ENCODE measurements at regions not wholly inside any gene's neighbourhood (a gene's known extent, or its start where the extent isn't known, plus 50 kb on each side); places are given as distances from the start of the nearest gene placed in this dataset.

GRCh38 chr12:60935981-60936761, 1324.0 kb upstream of the USP15 start:
- DNase-seq, result no peak

- DNase-seq, result no peak
Measured at GRCh38 chr12:60947533-60947932, 1312.7 kb upstream of the USP15 start.

- no peak for DNase-seq
Measured at GRCh38 chr12:60967128-60967527, 1293.1 kb upstream of the USP15 start.

- no peak for DNase-seq
Measured at GRCh38 chr12:60977966-60978365, 1282.2 kb upstream of the USP15 start.

- no peak for DNase-seq
Measured at GRCh38 chr12:60980558-60980957, 1279.6 kb upstream of the USP15 start.

GRCh38 chr12:60981473-60981872, 1278.7 kb upstream of the USP15 start:
- no peak for DNase-seq

GRCh38 chr12:60992087-60992486, 1268.1 kb upstream of the USP15 start:
- DNase-seq, result no peak

GRCh38 chr12:60995256-60995825, 1264.9 kb upstream of the USP15 start:
- DNase-seq, result no peak

GRCh38 chr12:60997869-60998378, 1262.3 kb upstream of the USP15 start:
- DNase-seq, result no peak

- no peak for DNase-seq
Measured at GRCh38 chr12:61009192-61009591, 1251.0 kb upstream of the USP15 start.

GRCh38 chr12:61011767-61012423, 1248.3 kb upstream of the USP15 start:
- no peak for DNase-seq

GRCh38 chr12:61018571-61018970, 1241.6 kb upstream of the USP15 start:
- DNase-seq, result no peak

- no peak for DNase-seq
Measured at GRCh38 chr12:61023231-61023630, 1237.0 kb upstream of the USP15 start.

- no peak for DNase-seq
Measured at GRCh38 chr12:61029516-61029915, 1230.7 kb upstream of the USP15 start.

- no peak for DNase-seq
Measured at GRCh38 chr12:61037792-61038191, 1222.4 kb upstream of the USP15 start.

- no peak for DNase-seq
Measured at GRCh38 chr12:61043838-61044237, 1216.4 kb upstream of the USP15 start.

- no peak for DNase-seq
Measured at GRCh38 chr12:61044766-61045165, 1215.4 kb upstream of the USP15 start.

- DNase-seq, result no peak
Measured at GRCh38 chr12:61070640-61071414, 1189.4 kb upstream of the USP15 start.

- DNase-seq, result no peak
Measured at GRCh38 chr12:61072717-61073116, 1187.5 kb upstream of the USP15 start.

GRCh38 chr12:61095111-61095510, 1165.1 kb upstream of the USP15 start:
- no peak for DNase-seq

GRCh38 chr12:61098031-61098580, 1162.1 kb upstream of the USP15 start:
- DNase-seq, result no peak

- no peak for DNase-seq
Measured at GRCh38 chr12:61107118-61107517, 1153.1 kb upstream of the USP15 start.

GRCh38 chr12:61111218-61111617, 1149.0 kb upstream of the USP15 start:
- DNase-seq, result no peak
